ENCODE measurements at regions not wholly inside any gene's neighbourhood (a gene's known extent, or its start where the extent isn't known, plus 50 kb on each side); places are given as distances from the start of the nearest gene placed in this dataset.

GRCh38 chr6:99137314-99137713, 189.6 kb upstream of the FBXL4 start:
- TF ChIP-seq POLR2A (IDR thresholded peaks at IDR 0.05): no peak
- TF ChIP-seq, protein P1, sequence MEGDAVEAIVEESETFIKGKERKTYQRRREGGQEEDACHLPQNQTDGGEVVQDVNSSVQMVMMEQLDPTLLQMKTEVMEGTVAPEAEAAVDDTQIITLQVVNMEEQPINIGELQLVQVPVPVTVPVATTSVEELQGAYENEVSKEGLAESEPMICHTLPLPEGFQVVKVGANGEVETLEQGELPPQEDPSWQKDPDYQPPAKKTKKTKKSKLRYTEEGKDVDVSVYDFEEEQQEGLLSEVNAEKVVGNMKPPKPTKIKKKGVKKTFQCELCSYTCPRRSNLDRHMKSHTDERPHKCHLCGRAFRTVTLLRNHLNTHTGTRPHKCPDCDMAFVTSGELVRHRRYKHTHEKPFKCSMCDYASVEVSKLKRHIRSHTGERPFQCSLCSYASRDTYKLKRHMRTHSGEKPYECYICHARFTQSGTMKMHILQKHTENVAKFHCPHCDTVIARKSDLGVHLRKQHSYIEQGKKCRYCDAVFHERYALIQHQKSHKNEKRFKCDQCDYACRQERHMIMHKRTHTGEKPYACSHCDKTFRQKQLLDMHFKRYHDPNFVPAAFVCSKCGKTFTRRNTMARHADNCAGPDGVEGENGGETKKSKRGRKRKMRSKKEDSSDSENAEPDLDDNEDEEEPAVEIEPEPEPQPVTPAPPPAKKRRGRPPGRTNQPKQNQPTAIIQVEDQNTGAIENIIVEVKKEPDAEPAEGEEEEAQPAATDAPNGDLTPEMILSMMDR (IDR thresholded peaks at IDR 0.05): no peak
- TF ChIP-seq EP300 (IDR thresholded peaks at IDR 0.05; ENCODE audit: low read depth): no peak

Measured in transverse colon (tissue), 3 donors.